HG02943 (cell line): ENCODE measurements at regions not wholly inside any gene's neighbourhood (a gene's known extent, or its start where the extent isn't known, plus 50 kb on each side); places are given as distances from the start of the nearest gene placed in this dataset.
"Not testable (repeated sequence)": the region's sequence is repeated elsewhere in the genome, so short reads cannot be mapped to it uniquely, and the experiment has no call there.

Experiments
- ATAC-seq: cut with Tn5 transposase; IDR thresholded peaks from one replicate; pipeline ENCODE4 v1.9.1; 2021; ENCODE audit warnings: mild to moderate bottlenecking, low read depth, moderate library complexity; ENCODE audit not compliant: unreplicated experiment

DNA sequence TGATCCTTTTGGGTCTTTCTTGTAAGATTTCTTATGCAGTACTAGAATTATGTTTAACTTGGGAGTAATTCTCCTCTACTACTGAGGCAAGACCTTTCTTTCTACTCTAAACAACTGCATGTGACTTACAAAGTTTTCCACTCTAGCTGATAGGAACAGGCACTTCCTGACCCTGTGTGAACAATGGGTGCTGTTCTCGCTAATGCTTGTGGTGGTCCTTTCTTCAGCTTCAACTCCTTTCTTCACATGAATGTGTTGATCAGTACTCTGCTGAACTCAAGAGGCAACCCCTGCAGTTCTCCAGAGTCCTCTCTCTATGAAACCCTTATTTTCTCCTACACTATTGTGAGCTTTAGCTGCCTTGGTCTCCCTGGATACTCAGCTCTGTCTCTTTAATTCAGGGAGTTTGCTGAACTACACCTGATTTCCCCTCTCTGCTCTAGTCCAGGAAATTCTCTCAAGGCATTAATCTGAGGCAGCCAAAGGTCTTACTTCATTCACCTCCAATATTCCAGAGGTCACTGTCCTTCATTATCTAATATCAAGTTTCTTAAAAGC is 484.6 kb upstream of the PIK3R1 start:
- ATAC-seq = no peak

- ATAC-seq = no peak
Observed at GRCh38 chr5:67728326-67728890, 487.1 kb upstream of the PIK3R1 start.

GRCh38 chr5:67725604-67726003 is 490.0 kb upstream of the PIK3R1 start:
- ATAC-seq = no peak

DNA sequence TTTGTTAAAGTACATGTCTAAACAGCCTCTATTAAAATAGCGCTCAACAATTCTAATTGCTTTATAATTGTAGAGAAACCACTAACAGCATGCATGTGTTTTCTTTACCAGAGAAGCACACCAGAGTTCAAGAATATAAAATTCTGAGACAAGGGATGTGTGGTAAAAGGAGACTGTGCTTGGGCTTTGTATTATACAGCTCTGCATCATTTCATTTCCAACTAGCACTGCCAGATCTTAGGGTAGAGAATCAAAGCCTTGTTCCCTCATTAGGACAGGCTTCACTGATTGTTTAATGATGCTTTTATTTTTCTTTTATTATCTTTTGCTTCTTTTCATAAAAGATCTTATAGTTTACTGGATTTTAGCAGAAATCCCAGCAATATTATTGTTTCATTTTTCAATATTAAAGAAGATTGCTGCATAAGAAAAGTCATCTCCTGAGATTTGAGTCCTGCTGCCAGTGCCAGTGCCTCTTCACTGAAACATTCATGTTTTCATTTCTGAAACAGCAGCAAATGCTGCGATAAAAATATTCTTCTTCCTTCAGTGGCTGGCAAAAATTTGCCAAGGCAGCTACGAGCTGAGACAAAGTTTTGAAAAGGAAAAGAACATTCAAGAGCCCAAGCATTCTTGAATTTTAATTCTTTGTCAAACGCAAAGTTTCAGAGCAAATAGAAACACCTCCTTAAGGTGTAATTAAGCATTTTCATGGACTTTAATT is 491.0 kb upstream of the PIK3R1 start:
- no peak for ATAC-seq

DNA sequence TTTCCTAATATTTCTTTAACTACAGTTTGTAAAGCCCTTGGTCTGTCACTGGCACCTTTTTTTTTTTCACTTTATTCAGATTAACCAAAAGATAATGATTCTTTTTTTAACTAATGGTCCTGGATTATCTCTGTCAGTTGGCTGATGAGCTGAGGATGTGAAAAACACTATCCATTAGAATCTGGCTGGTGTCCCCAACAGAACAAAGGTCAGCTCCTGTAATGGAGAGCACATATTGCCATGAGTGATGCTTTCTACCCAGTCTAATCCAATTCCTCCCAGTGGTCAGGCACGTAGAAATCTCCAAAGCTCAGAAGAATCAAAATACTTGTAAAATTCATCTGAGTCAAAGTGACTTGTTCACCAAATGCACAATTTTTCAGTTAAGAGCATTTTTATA is 491.7 kb upstream of the PIK3R1 start:
- no peak for ATAC-seq

- ATAC-seq = not testable (repeated sequence)
Observed at GRCh38 chr5:67722582-67722981, 493.0 kb upstream of the PIK3R1 start.

GRCh38 chr5:67720162-67720772 is 495.3 kb upstream of the PIK3R1 start:
- no peak for ATAC-seq

DNA sequence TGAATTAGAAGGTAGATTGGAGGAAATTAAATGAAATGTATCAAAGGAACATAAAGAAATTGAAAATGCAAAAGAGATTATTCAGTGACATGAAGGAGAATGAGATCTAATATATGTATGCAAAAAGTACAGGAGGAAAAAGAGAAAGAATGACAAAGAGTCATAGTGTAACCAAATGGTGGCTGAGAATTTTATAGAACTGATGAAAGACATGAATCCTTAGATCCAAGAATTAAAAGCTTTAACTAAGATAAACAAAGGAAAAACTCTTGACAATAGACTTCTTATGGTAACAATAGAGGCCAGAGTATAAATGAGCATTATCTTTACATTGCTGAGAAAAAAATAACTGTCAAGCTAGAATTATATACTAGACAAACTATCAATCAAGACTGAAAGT is 505.4 kb upstream of the CD180 start:
- ATAC-seq = no peak

DNA sequence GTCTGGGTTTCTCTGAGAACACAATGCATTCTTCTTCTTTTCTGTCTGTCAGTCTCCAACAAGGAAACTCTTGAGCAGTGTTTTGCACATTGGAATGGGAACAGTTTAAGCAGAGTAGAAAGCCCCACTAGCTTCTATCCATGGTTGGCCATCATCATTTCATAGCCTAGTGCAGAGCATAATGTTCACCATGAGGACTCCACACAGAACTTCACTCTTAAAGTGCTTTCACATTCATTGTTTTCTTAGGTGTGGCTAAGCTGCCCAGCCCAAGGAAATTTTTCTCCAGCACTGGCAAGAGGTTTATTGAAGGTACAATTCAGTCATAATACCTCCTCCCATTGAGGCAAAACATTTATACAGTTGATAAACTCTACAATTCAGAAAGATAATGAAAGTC is 503.0 kb upstream of the CD180 start:
- ATAC-seq = no peak

- no peak for ATAC-seq
Observed at GRCh38 chr5:67696446-67696845, 499.8 kb upstream of the CD180 start.

DNA sequence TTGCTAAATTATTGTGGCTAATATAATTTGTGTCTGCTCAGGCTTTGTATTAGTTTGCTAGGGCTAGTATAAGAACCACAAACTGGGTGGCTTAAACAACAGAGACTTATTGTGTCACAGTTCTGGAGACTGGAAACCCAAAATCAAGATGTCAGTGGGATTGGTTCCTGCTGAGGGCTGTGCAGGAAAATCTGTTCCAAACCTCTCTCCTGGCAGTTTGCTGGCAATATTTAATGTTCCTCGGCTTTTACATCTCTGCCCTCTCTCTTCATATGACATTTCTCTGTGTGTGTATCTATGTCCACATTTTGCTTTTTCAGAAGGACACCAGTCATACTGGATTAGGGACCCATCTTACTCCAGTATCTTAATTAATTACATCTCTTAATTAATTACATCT is 498.8 kb upstream of the CD180 start:
- no peak for ATAC-seq

GRCh38 chr5:67694810-67695191 is 498.2 kb upstream of the CD180 start:
- no peak for ATAC-seq

DNA sequence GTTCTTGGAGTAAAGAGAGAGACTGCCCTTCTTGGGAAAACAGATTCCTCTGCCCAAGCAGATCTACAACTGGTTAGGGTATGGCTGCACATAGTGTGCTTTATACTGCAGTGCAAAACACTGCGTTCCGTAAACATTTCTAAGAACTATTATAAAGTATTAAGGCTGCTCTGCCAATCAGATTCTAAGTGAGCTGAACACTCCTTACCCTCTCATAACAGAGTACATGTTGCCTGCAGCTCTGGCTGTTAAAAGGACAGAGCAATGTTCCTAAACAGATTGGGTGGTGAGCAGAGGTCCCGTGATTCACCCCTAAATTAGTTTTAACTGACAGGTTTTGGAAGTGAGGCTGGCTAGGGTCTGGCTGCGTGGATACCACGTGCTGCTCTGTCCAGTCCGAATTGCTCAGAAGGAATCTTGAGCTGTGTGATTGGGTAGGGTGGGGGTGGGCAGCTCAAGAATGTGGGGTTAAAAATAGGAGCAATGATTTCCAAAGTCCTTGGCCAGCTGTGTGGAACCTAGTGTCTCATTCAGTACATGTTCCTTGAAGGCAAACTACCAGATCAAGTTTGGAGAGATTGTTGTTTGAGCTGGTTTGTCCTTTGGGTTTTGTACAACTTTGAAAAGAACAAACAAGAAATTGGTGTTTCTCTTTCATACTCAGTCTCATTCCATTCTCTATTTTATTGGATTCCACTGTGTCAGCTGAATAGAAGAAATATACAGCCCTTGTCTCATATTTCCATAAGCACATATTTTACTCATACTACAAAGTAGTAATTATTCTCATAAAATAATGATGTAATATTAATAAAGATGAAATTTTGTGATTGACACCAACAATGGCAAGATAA is 497.6 kb upstream of the CD180 start:
- ATAC-seq = no peak

GRCh38 chr5:67686746-67687145 is 490.1 kb upstream of the CD180 start:
- ATAC-seq = no peak

GRCh38 chr5:67681703-67682102 is 485.1 kb upstream of the CD180 start:
- no peak for ATAC-seq

DNA sequence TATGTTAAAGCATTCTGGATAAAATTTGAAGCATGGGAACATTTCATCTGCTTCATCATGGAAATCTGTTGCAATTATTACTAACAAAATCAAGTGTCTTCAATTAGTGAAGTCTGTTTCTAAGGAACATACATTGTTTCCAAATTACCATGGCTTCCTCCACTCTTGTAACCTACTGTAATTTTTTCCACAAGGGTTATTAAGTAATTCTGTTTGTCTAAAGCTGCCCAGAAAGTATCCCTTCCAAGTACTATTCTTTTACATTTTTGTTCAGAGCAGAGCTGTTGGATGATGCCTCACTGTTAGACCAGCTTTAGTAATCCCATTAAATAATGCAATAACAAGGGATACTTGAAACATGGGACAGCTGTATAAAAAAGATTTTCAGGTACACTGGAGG is 483.5 kb upstream of the CD180 start:
- no peak for ATAC-seq

DNA sequence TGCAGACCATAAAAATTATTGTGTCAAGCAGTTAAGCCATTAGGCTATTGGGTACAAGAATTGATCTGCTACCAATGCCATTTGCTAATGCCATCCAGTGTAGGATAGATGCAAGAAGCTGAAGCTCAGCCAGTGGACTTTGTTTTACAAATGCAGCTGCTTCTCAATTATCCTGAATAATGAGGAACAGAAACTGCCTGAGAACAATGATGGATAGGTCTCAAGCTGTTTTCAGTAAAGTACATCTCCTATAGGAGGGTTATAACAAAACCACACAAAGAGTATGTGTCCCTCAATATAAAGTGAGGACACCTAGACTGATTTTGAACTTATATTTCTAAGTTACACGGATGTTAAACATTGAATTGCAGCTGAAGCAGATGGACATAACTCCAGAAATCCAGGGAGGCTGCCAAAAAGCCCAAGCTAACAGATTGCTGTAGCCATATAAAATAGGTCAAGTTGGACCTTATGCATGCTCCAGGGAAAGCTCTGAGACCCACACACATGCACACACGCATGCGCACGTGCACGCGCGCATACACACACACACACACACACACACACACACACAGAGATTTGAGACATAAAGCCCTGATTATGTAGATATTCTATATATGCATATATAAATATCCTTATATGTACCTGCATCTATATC is 482.7 kb upstream of the CD180 start:
- ATAC-seq = no peak

DNA sequence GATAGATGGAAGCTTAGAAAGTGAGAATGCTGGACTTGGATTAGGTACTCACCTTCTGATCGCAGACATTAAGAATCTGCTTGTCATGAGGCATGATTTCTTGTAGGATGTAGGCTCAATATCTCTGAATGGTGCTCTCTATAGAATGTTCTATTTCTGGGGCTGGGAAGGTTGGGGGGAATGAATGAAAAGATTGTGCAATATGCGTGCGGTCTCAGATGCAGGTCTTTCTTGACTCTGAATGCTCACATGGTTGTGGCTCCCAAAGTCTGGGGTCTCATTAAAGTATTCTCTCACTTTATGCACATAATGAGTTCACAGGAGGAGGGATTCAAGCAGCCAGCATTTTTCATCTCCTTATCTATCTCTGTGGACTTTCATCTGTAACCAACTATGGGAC is 482.0 kb upstream of the CD180 start:
- ATAC-seq = no peak

DNA sequence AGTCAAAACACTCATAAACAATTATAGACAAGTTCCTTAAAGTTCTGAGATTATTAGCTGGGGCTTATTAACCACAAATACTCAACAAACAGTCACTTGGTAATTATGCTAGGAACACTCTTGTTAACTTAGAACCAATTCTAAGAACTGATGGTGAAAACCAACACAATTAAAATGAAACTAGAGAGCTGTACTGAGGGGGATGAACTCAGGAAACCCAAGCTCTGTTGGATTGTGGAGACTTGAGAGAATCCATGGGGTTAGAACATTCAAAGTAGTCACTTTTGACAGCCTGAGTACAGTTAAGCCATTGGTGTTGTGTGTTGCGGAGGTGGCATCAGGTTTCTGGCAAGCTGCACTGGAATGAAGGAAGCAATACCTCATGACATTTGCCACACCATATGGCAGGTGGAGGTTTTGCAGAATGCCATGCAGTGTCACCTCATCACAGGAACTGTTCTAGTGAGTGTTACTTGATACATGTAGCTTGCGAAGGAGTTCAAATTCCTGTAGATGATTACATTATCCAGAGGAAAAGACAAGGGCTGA is 480.9 kb upstream of the CD180 start:
- ATAC-seq = no peak

GRCh38 chr5:67676863-67677262 is 480.3 kb upstream of the CD180 start:
- ATAC-seq = no peak
